ENCODE measurements at regions not wholly inside any gene's neighbourhood (a gene's known extent, or its start where the extent isn't known, plus 50 kb on each side); places are given as distances from the start of the nearest gene placed in this dataset.
A peak's percentile ranks its signal among the peaks of the same experiment; 100 is the strongest.

- DNase-seq (ENCODE audit: low read depth) = no peak
Observed at GRCh38 chr16:65445313-65446260, 323.7 kb upstream of the CDH11 start.

- no peak for DNase-seq (ENCODE audit: low read depth)
Observed at GRCh38 chr16:65441501-65441900, 319.6 kb upstream of the CDH11 start.

GRCh38 chr16:65429504-65430181 lies 307.8 kb upstream of the CDH11 start:
- no peak for DNase-seq (ENCODE audit: low read depth)

GRCh38 chr16:65426484-65426883 lies 304.6 kb upstream of the CDH11 start:
- DNase-seq (ENCODE audit: low read depth) = no peak

GRCh38 chr16:65422934-65423333 lies 301.1 kb upstream of the CDH11 start:
- no peak for DNase-seq (ENCODE audit: low read depth)

GRCh38 chr16:65421596-65421995 lies 299.7 kb upstream of the CDH11 start:
- no peak for DNase-seq (ENCODE audit: low read depth)

GRCh38 chr16:65418435-65418834 lies 296.6 kb upstream of the CDH11 start:
- no peak for DNase-seq (ENCODE audit: low read depth)

GRCh38 chr16:65415460-65415859 lies 293.6 kb upstream of the CDH11 start:
- no peak for DNase-seq (ENCODE audit: low read depth)

- DNase-seq (ENCODE audit: low read depth) = peak; percentile 23
Observed at GRCh38 chr16:65414284-65414984, 292.6 kb upstream of the CDH11 start.

GRCh38 chr16:65413861-65414260 lies 292.0 kb upstream of the CDH11 start:
- no peak for DNase-seq (ENCODE audit: low read depth)

GRCh38 chr16:65410801-65411200 lies 288.9 kb upstream of the CDH11 start:
- DNase-seq (ENCODE audit: low read depth) = no peak

GRCh38 chr16:65409510-65409909 lies 287.6 kb upstream of the CDH11 start:
- DNase-seq (ENCODE audit: low read depth) = no peak

- DNase-seq (ENCODE audit: low read depth) = no peak
Observed at GRCh38 chr16:65406933-65407332, 285.1 kb upstream of the CDH11 start.

- DNase-seq (ENCODE audit: low read depth) = no peak
Observed at GRCh38 chr16:65406116-65406515, 284.3 kb upstream of the CDH11 start.

GRCh38 chr16:65394281-65394680 lies 272.4 kb upstream of the CDH11 start:
- no peak for DNase-seq (ENCODE audit: low read depth)

GRCh38 chr16:65392806-65393565 lies 271.1 kb upstream of the CDH11 start:
- no peak for DNase-seq (ENCODE audit: low read depth)

- DNase-seq (ENCODE audit: low read depth) = peak; percentile 14
Observed at GRCh38 chr16:65388592-65388991, 266.7 kb upstream of the CDH11 start.

- DNase-seq (ENCODE audit: low read depth) = no peak
Observed at GRCh38 chr16:65386672-65387071, 264.8 kb upstream of the CDH11 start.

- no peak for DNase-seq (ENCODE audit: low read depth)
Observed at GRCh38 chr16:65384441-65384840, 262.6 kb upstream of the CDH11 start.

GRCh38 chr16:65377195-65377594 lies 255.3 kb upstream of the CDH11 start:
- no peak for DNase-seq (ENCODE audit: low read depth)

- no peak for DNase-seq (ENCODE audit: low read depth)
Observed at GRCh38 chr16:65376601-65377000, 254.7 kb upstream of the CDH11 start.

- DNase-seq (ENCODE audit: low read depth) = no peak
Observed at GRCh38 chr16:65375651-65376050, 253.8 kb upstream of the CDH11 start.
